ENCODE measurements at regions not wholly inside any gene's neighbourhood (a gene's known extent, or its start where the extent isn't known, plus 50 kb on each side); places are given as distances from the start of the nearest gene placed in this dataset.

- Mint-ChIP-seq H3K27ac (no peak overlapping the region), H3K36me3 (no peaks in the 10 kb centered on the region), H3K4me1 (ENCODE audit: low read depth) (no peaks in the 10 kb centered on the region), H3K4me3 (no peak overlapping the region), H3K9me3 (ENCODE audit: low read depth) (no peaks in the 10 kb centered on the region), H3K27me3 (peaks cover 9% of the 10 kb centered on the region)
Measured at GRCh38 chr5:88396000-88396535, 127.4 kb upstream of the TMEM161B start.

GRCh38 chr5:88395264-88395663 is 126.6 kb upstream of the TMEM161B start:
- Mint-ChIP-seq H3K4me3 (no peak overlapping the region), H3K27me3 (peaks cover 9% of the 10 kb centered on the region), H3K4me1 (ENCODE audit: low read depth) (no peaks in the 10 kb centered on the region), H3K27ac (no peak overlapping the region), H3K36me3 (no peaks in the 10 kb centered on the region), H3K9me3 (ENCODE audit: low read depth) (no peaks in the 10 kb centered on the region)

- Mint-ChIP-seq H3K27me3 (peaks cover 9% of the 10 kb centered on the region), H3K27ac (no peak overlapping the region), H3K9me3 (ENCODE audit: low read depth) (no peaks in the 10 kb centered on the region), H3K4me1 (ENCODE audit: low read depth) (no peaks in the 10 kb centered on the region), H3K4me3 (no peak overlapping the region), H3K36me3 (no peaks in the 10 kb centered on the region)
Measured at GRCh38 chr5:88394536-88395175, 126.0 kb upstream of the TMEM161B start.

GRCh38 chr5:88393716-88394535 is 125.3 kb upstream of the TMEM161B start:
- no peak overlapping the region for H3K4me3 Mint-ChIP-seq
- H3K4me1 Mint-ChIP-seq (ENCODE audit: low read depth), result no peaks in the 10 kb centered on the region
- H3K27me3 Mint-ChIP-seq, result peaks cover 9% of the 10 kb centered on the region
- H3K27ac Mint-ChIP-seq, result no peak overlapping the region
- no peaks in the 10 kb centered on the region for H3K9me3 Mint-ChIP-seq (ENCODE audit: low read depth)
- no peaks in the 10 kb centered on the region for H3K36me3 Mint-ChIP-seq

- Mint-ChIP-seq H3K27me3 (peaks cover 13% of the 10 kb centered on the region), H3K9me3 (ENCODE audit: low read depth) (no peaks in the 10 kb centered on the region), H3K4me1 (ENCODE audit: low read depth) (no peaks in the 10 kb centered on the region), H3K36me3 (no peaks in the 10 kb centered on the region), H3K27ac (no peak overlapping the region), H3K4me3 (no peak overlapping the region)
Measured at GRCh38 chr5:88393042-88393441, 124.4 kb upstream of the TMEM161B start.

- H3K9me3 Mint-ChIP-seq (ENCODE audit: low read depth), result no peaks in the 10 kb centered on the region
- no peak overlapping the region for H3K27ac Mint-ChIP-seq
- H3K4me3 Mint-ChIP-seq, result no peak overlapping the region
- no peaks in the 10 kb centered on the region for H3K4me1 Mint-ChIP-seq (ENCODE audit: low read depth)
- peaks cover 10% of the 10 kb centered on the region for H3K27me3 Mint-ChIP-seq
- H3K36me3 Mint-ChIP-seq, result no peaks in the 10 kb centered on the region
Measured at GRCh38 chr5:88391991-88392390, 123.3 kb upstream of the TMEM161B start.

- Mint-ChIP-seq H3K4me3 (no peak overlapping the region), H3K4me1 (ENCODE audit: low read depth) (no peaks in the 10 kb centered on the region), H3K36me3 (no peaks in the 10 kb centered on the region), H3K27ac (no peak overlapping the region), H3K9me3 (ENCODE audit: low read depth) (no peaks in the 10 kb centered on the region), H3K27me3 (peaks cover 6% of the 10 kb centered on the region)
Measured at GRCh38 chr5:88391116-88391515, 122.5 kb upstream of the TMEM161B start.

- Mint-ChIP-seq H3K4me1 (ENCODE audit: low read depth) (no peaks in the 10 kb centered on the region), H3K9me3 (ENCODE audit: low read depth) (no peaks in the 10 kb centered on the region), H3K36me3 (no peaks in the 10 kb centered on the region), H3K27ac (no peak overlapping the region), H3K4me3 (no peak overlapping the region), H3K27me3 (peaks cover 6% of the 10 kb centered on the region)
Measured at GRCh38 chr5:88390481-88390880, 121.8 kb upstream of the TMEM161B start.

GRCh38 chr5:88390096-88390441 is 121.4 kb upstream of the TMEM161B start:
- Mint-ChIP-seq H3K27ac (no peak overlapping the region), H3K4me3 (no peak overlapping the region), H3K36me3 (no peaks in the 10 kb centered on the region), H3K4me1 (ENCODE audit: low read depth) (no peaks in the 10 kb centered on the region), H3K9me3 (ENCODE audit: low read depth) (no peaks in the 10 kb centered on the region), H3K27me3 (peaks cover 6% of the 10 kb centered on the region)

GRCh38 chr5:88389338-88390095 is 120.9 kb upstream of the TMEM161B start:
- no peaks in the 10 kb centered on the region for H3K36me3 Mint-ChIP-seq
- H3K4me3 Mint-ChIP-seq, result no peak overlapping the region
- no peak overlapping the region for H3K27ac Mint-ChIP-seq
- peaks cover 6% of the 10 kb centered on the region for H3K27me3 Mint-ChIP-seq
- H3K4me1 Mint-ChIP-seq (ENCODE audit: low read depth), result no peaks in the 10 kb centered on the region
- H3K9me3 Mint-ChIP-seq (ENCODE audit: low read depth), result no peaks in the 10 kb centered on the region

GRCh38 chr5:88388476-88389337 is 120.1 kb upstream of the TMEM161B start:
- Mint-ChIP-seq H3K27ac (no peak overlapping the region), H3K4me3 (no peak overlapping the region), H3K9me3 (ENCODE audit: low read depth) (no peaks in the 10 kb centered on the region), H3K4me1 (ENCODE audit: low read depth) (no peaks in the 10 kb centered on the region), H3K27me3 (peaks cover 6% of the 10 kb centered on the region), H3K36me3 (no peaks in the 10 kb centered on the region)

- H3K4me3 Mint-ChIP-seq, result no peak overlapping the region
- H3K4me1 Mint-ChIP-seq (ENCODE audit: low read depth), result no peaks in the 10 kb centered on the region
- H3K27ac Mint-ChIP-seq, result no peak overlapping the region
- peaks cover 5% of the 10 kb centered on the region for H3K36me3 Mint-ChIP-seq
- H3K27me3 Mint-ChIP-seq, result peaks cover 4% of the 10 kb centered on the region
- no peaks in the 10 kb centered on the region for H3K9me3 Mint-ChIP-seq (ENCODE audit: low read depth)
Measured at GRCh38 chr5:88384886-88385285, 116.2 kb upstream of the TMEM161B start.

- Mint-ChIP-seq H3K4me3 (no peak overlapping the region), H3K27ac (no peak overlapping the region), H3K36me3 (peaks cover 5% of the 10 kb centered on the region), H3K27me3 (peaks cover 1% of the 10 kb centered on the region), H3K9me3 (ENCODE audit: low read depth) (no peaks in the 10 kb centered on the region), H3K4me1 (ENCODE audit: low read depth) (no peaks in the 10 kb centered on the region)
Measured at GRCh38 chr5:88380332-88380731, 111.7 kb upstream of the TMEM161B start.

Data from activated naive CD8-positive, alpha-beta T cell (primary cell).